Stimulated activated CD8-positive, alpha-beta memory T cell treated with anti-CD3 and anti-CD28 coated beads, Interleukin-7, amount 100 ng/mL, for 48 hours (primary cell): ENCODE measurements at regions not wholly inside any gene's neighbourhood (a gene's known extent, or its start where the extent isn't known, plus 50 kb on each side); places are given as distances from the start of the nearest gene placed in this dataset.

Source experiments
- DNase-seq, 2 donors: peaks; one replicate each; pipeline ENCODE4 v3.0.0-alpha.2; 2020; ENCODE audit warnings: low read depth in 1 of 2; ENCODE audit errors: extremely low read depth in 1 of 2

- no peak for DNase-seq
These were observed 422.9 kb downstream of the KCTD12 start for GRCh38 chr13:76463314-76463713.

- DNase-seq: no peak
These were observed 424.2 kb downstream of the KCTD12 start for GRCh38 chr13:76461999-76462398.

- no peak for DNase-seq
These were observed 424.7 kb downstream of the KCTD12 start for GRCh38 chr13:76461484-76461883.

- DNase-seq: no peak
These were observed 426.3 kb downstream of the KCTD12 start for GRCh38 chr13:76459863-76460262.

GRCh38 chr13:76455960-76456359 lies 430.2 kb downstream of the KCTD12 start:
- no peak for DNase-seq

- DNase-seq: no peak
These were observed 431.2 kb downstream of the KCTD12 start for GRCh38 chr13:76454991-76455390.

- no peak for DNase-seq
These were observed 436.5 kb downstream of the KCTD12 start for GRCh38 chr13:76449716-76450115.

- DNase-seq: no peak
These were observed 440.0 kb downstream of the KCTD12 start for GRCh38 chr13:76446191-76446590.

GRCh38 chr13:76440568-76440967 lies 445.6 kb downstream of the KCTD12 start:
- DNase-seq: no peak

- DNase-seq: no peak
These were observed 446.7 kb downstream of the KCTD12 start for GRCh38 chr13:76439546-76439945.

- no peak for DNase-seq
These were observed 448.2 kb downstream of the KCTD12 start for GRCh38 chr13:76438050-76438449.

GRCh38 chr13:76425935-76426334 lies 460.3 kb downstream of the KCTD12 start:
- no peak for DNase-seq

- DNase-seq: no peak
These were observed 465.2 kb downstream of the KCTD12 start for GRCh38 chr13:76421011-76421410.

- DNase-seq: no peak
These were observed 467.8 kb downstream of the KCTD12 start for GRCh38 chr13:76418404-76418803.

- no peak for DNase-seq
These were observed 471.9 kb downstream of the KCTD12 start for GRCh38 chr13:76414320-76414719.

- DNase-seq: no peak
These were observed 480.0 kb downstream of the KCTD12 start for GRCh38 chr13:76406243-76406642.

- DNase-seq: no peak
These were observed 487.8 kb downstream of the KCTD12 start for GRCh38 chr13:76398425-76398824.

GRCh38 chr13:76397413-76397812 lies 488.8 kb downstream of the KCTD12 start:
- peak in 1 of 2 donors; percentile 11 for DNase-seq

- DNase-seq: no peak
These were observed 496.9 kb downstream of the KCTD12 start for GRCh38 chr13:76389321-76389720.

GRCh38 chr13:76387566-76387965 lies 498.6 kb downstream of the KCTD12 start:
- no peak for DNase-seq

GRCh38 chr13:76386321-76386720 lies 499.9 kb downstream of the KCTD12 start:
- no peak for DNase-seq

GRCh38 chr13:76385586-76385985 lies 500.6 kb downstream of the KCTD12 start:
- no peak for DNase-seq

- no peak for DNase-seq
These were observed 502.3 kb downstream of the KCTD12 start for GRCh38 chr13:76383676-76384461.
